HG03135 (cell line): ENCODE measurements at regions not wholly inside any gene's neighbourhood (a gene's known extent, or its start where the extent isn't known, plus 50 kb on each side); places are given as distances from the start of the nearest gene placed in this dataset.
"Not testable (repeated sequence)": the region's sequence is repeated elsewhere in the genome, so short reads cannot be mapped to it uniquely, and the experiment has no call there.

Experiments
- ATAC-seq: cut with Tn5 transposase; IDR thresholded peaks from one replicate; pipeline ENCODE4 v1.9.1; 2021; ENCODE audit warnings: mild to moderate bottlenecking, moderate library complexity; ENCODE audit not compliant: unreplicated experiment

DNA sequence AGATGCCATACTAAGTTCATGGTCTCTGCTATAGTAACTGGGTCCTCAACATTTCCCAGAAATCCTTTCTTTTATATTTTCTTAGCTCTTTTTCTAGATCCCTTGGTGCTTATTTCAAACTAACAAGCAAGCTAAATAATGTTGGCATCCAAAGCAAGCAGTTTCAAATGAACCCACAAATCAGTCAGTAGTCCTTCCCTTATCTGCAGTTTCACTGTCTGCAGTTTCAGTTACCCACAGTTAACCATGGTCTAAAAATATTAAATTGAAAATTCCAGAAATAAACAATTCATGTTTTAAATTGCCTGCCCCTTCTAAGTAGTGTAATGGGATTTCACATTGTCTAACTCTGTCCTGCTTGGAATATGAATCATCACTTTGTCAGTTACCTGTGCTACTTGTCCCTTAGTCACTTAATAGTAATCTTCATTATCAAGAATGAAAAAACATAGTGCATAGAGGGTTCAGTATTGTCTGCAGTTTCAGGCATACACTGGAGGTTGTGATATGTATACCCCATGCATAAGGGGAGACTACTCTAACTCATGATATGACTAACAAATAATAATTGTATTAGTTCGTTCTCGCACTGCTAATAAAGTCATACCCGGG is 633.7 kb downstream of the MECOM start:
- no peak for ATAC-seq

DNA sequence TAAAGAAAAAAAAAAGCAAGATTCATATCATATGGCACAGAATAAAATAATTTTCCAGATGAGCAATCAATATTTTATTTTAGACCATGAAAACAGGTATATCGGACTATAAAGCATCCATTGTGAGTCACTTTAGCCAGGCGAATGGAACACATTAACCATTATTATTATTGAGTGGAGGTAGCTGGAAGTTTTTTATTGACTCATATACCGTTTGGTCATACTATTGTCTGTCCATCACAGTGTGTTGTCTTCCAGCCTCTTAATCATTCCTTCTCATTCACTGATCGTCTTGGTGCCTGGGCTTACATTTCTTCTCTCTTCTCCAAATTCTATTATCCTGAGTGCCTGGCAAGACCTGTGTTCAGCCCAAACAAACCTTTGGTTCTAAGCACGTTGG is 634.8 kb downstream of the MECOM start:
- ATAC-seq = no peak

- no peak for ATAC-seq
Measured at GRCh38 chr3:169026543-169027182, 636.8 kb downstream of the MECOM start.

DNA sequence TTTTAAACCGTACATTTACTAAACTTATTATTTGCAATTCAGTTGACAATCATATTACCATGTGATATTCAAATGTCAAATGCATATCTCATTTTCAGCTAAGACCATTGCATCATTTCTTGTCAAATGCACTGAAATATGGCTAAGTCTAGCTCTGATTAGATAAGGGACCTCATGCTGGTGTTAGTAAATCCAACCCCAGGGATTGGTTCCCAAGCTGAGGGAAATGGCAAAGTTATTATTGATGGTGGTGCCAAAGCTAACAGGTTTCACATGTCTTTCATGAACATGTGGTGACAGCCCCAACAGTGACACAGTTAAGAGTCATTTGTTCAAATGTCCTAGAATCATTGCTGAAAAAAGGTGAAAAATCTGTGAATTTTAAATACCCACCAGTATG is 641.1 kb downstream of the MECOM start:
- no peak for ATAC-seq

DNA sequence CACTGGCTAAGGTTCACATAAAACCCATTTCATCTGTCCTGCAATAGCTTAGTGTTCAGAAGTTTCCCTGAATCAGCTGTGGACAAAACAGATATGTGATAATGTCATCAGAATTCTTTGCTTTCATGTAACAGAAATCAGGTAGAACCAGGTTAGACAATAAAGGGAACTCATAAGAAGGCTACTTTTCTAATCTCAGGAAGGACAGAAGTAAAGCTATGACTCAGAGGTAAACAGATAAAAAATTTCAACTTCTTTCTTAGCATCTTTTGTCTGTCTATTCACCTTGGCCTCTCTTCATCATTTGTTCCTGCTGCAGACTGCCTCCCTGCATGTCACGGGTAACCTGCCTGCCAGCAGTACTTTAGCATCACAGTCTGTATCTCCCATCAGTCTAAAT is 643.1 kb downstream of the MECOM start:
- ATAC-seq = no peak

- no peak for ATAC-seq
Measured at GRCh38 chr3:169009453-169009852, 654.1 kb downstream of the MECOM start.

GRCh38 chr3:169008776-169009358 is 654.6 kb downstream of the MECOM start:
- no peak for ATAC-seq

- ATAC-seq = no peak
Measured at GRCh38 chr3:169007145-169007544, 656.4 kb downstream of the MECOM start.

DNA sequence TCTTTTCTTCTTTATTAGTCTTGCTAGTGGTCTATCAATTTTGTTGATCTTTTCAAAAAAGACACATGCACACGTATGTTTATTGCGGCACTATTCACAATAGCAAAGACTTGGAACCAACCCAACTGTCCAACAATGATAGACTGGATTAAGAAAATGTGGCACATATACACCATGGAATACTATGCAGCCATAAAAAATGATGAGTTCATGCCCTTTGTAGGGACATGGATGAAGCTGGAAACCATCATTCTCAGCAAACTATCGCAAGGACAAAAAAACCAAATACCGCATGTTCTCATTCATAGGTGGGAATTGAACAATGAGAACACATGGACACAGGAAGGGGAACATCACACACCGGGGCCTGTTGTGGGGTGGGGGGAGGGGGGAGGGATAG is 657.1 kb downstream of the MECOM start:
- not testable (repeated sequence) for ATAC-seq

DNA sequence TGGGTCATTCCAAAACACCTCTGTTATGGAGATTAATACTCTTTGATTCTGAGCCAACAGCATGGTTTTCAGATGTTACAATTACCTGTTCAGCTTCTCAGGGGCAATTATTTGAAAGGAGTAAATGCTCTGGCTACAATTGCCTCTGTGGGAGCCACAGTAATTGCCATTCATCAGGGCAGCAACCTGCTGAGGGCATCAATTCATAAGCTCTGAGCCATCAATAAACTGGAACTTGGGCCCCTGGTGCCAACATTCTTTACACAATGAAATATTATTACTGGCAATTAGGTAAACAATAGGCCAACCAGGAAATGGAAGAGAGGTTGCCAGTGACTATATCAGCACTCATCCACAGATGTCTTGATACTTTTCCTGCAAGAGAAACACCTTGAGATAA is 660.8 kb downstream of the MECOM start:
- no peak for ATAC-seq

DNA sequence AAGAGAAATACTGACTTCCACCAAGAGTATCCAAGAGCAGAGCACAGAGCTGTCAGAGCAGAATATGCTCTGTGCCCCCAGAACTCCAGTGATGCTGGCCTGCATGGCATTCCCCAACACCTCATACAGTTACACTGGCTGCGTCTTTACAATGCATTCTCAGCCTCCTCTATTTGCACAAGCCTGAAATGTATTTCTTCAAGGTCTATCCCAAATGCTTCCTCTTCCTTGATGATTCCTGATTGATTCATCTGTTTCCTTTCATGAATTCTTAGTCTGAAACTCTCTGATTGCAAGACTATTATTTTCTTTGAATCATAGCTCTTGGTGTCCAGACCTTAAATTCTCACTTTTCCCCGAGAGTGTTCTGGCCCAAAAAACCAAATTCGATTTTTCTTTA is 664.7 kb downstream of the MECOM start:
- no peak for ATAC-seq

DNA sequence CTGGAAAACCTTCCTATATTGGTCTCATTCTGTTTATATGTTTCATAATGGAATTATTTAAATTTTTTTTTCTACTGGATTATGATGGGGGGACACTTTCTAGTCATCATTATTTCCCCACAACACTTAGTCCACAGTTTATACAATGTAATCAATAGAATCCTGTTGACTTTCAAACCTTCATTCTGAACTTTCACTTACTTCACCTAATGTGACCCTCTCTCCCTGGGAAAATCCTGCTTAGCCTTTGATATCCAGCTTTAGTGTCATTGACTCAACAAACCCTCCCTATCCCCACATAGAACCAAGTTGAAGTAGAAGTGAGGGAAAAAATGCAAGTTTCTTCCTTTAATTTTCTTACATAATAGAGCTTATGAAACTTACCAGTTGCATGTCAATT is 666.0 kb downstream of the MECOM start:
- no peak for ATAC-seq

DNA sequence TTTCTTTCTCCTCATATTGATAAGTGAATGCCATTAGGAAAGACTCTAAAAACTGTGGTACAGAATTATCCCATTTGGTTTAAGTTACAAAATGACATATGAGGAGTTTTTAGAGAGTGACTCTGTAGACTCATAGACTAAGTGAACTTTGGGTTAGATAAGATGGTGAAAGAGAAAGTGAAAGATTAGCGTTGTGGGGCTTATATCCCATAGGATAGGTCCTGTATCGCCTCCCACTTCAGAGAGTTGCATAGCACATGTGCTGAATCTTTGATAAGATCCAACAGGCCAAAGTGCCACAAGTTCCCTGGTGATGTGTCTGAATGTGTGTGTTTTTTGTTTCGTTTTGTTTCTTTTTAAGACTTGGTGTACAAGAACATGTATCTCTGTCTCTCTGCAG is 666.9 kb downstream of the MECOM start:
- ATAC-seq = no peak

- ATAC-seq = no peak
Measured at GRCh38 chr3:168995129-168995528, 668.4 kb downstream of the MECOM start.

GRCh38 chr3:168991803-168992202 is 671.7 kb downstream of the MECOM start:
- ATAC-seq = no peak

DNA sequence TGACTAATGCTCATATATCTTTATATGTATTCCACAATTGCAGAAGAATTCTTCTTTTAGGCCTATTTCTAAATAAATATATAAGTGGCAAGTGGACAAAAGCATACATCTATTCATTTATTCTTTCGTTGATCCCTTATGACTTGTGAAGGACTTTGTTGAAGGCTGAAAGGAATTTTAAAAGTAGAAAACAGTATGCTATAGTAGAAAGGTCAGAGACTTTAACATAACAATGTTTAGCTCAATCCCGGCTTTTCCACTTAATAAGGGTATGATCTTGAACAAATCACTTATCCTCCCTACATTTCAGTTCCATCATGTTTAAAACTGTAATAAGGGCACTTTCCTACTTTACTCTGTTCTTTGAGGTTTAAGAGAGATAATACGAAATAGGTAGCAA is 672.9 kb downstream of the MECOM start:
- no peak for ATAC-seq

DNA sequence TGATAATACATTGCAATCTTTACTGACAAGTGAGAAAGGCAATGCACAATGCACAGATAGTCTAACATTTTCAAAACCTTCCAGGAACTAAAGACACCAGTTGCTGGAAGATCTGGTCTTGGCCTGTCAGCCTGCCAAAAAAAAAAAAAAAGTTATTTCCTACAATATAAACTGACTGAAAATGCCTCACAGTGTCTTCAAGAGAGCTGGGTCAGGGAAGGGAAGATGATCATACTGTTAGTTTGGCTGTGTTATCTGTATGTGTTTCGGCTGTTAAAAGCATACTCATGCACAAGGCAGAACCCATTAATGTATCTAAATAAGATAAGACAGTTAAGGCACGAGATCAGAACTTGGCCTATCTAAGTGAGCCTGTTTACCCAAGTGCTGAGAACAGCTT is 673.4 kb downstream of the MECOM start:
- ATAC-seq = no peak

DNA sequence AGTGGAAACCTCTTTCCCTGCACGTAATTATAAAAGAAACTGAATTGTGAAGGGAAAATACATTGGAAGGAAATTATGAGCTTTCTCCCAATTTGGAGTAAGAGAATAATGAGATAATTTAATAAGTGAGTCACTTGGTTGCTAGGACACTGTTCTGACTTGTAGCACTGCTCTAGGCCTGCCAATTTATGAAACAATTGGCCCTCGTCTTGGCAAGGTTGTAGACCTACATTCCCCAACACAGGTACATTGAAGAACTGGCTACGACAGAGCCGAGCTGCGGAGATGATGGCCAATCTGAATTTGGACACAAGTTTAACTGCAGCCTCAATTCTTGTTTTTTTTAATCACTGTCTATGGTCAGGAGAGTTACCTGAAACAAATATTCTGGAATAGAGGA is 674.1 kb downstream of the MECOM start:
- ATAC-seq = no peak

- ATAC-seq = no peak
Measured at GRCh38 chr3:168988853-168989252, 674.7 kb downstream of the MECOM start.

DNA sequence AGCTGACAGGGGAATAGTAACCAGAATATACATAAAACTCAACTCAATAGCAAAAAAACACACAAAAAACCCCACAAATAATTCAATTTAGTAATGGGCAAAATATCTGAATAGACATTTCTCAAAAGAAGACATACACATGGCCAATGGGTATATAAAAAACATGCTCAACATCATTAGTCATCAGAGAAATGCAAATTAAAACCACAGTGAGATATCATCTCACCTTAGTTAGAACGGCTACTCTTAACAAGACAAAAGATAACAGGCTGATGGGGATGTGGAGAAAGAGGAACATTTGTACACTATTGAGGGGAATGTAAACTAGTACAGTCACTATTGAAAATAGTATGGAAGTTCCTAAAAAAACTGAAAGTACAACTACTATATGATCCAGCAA is 678.6 kb downstream of the MECOM start:
- no peak for ATAC-seq

DNA sequence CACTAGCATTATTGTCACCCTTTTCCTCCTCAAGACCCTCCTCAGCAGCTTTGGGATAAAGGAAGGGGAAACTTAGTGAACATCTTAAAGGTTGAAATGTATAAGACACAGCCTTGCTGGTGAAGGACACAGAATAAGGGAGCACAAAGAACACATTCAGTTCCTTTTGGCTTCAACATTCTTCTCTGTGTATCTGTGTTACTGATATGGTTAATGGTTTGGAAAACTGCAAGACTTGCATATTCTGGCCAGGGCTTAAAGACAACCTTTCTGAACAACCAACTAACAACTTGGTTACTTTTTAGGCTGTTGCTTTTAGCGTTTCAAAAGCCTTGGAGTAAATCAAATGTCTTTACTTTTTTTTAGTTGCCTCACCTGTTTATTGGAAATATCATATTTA is 680.5 kb downstream of the MECOM start:
- ATAC-seq = no peak

- no peak for ATAC-seq
Measured at GRCh38 chr3:168981396-168981795, 682.1 kb downstream of the MECOM start.
